Ovary (tissue), 7 donors: ENCODE measurements at regions not wholly inside any gene's neighbourhood (a gene's known extent, or its start where the extent isn't known, plus 50 kb on each side); places are given as distances from the start of the nearest gene placed in this dataset.

Experiments used
- DNase-seq, 5 donors: peaks; one replicate each; pipeline ENCODE4 v3.0.0-alpha.2; 2019 to 2020
- H3K27ac ChIP-seq, 2 donors: fragments of 200-600 bp; one replicate each; pipeline versions ENCODE4 v1.5.1 to v1.8.0; 2019 to 2022
- H3K27me3 ChIP-seq: fragments of 200-600 bp; one replicate; pipeline ENCODE4 v1.8.0; 2022
- H3K36me3 ChIP-seq: fragments of 200-600 bp; sonication (generic); one replicate; pipeline ENCODE4 v1.5.1; 2019
- H3K4me1 ChIP-seq: one replicate; pipeline ENCODE4 v1.8.1; 2013; ENCODE audit warnings: mild to moderate bottlenecking, moderate library complexity; ENCODE audit not compliant: insufficient read depth
- H3K4me3 ChIP-seq: fragments of 200-600 bp; sonication (generic); one replicate; pipeline ENCODE4 v1.5.1; 2017
- H3K9me3 ChIP-seq, 2 donors: fragments of 200-600 bp in 1 of 2; sonication (generic) in 1 of 2; one replicate each; pipeline versions ENCODE4 v1.5.1 to v1.8.1; 2013 to 2019; ENCODE audit warnings: mild to moderate bottlenecking in 1 of 2, moderate library complexity in 1 of 2
- CTCF ChIP-seq, 3 donors: fragments of 450-650 bp in 2 of 3; fragments of 200-600 bp in 1 of 3; IDR thresholded peaks; one replicate each; pipeline versions ENCODE4 v1.5.1 to v1.8.0; 2016 to 2022; ENCODE audit warnings: antibody characterized with exemption in 3 of 3, mild to moderate bottlenecking in 1 of 3
- EP300 ChIP-seq: sonication (generic); formaldehyde crosslinking; IDR thresholded peaks from one replicate; pipeline ENCODE4 v1.6.1; 2017; ENCODE audit warnings: antibody characterized with exemption
- POLR2A ChIP-seq: fragments of 450-650 bp; IDR thresholded peaks from one replicate; pipeline ENCODE4 v1.6.1; 2017; ENCODE audit warnings: antibody characterized with exemption, mild to moderate bottlenecking, moderate library complexity
- WGBS, 3 donors: extraction: QIAGEN DNeasy Blood & Tissue Kit in 1 of 3; methylation state at CpG; one replicate each; pipeline versions ENCODE4 v1.1.5 to v1.1.7; 2013 to 2017; 5-methylcytosine and 5-hydroxymethylcytosine counted together
- intact Hi-C, 4 donors: fragments of 100-400 bp; cut with DNase I; formaldehyde crosslinking; loops; one replicate each; pipeline versions ENCODE4 v1.11.0 to v1.15.1; 2022 to 2023
- donor health status: DM: no; HTN: no; CAD: no; lungs with moderate emphysema.
- donor health status: DM: no; HTN: no; CAD: no.
- donor health status: Bipolar disorder and iron deficiency.
- donor health status: DM: no; HTN: no; CAD: no.
- donor health status: DM: yes; HTN: yes; CAD: no.

GRCh38 chr3:132916096-132916495 is 122.1 kb upstream of the TMEM108 start:
- DNase-seq: no peak
- 74 to 94% (median 77%) methylated on average over 1 of the region's 1 CpG for WGBS, 3 donors
- H3K27me3 ChIP-seq: no peaks in the 10 kb centered on the region

DNA sequence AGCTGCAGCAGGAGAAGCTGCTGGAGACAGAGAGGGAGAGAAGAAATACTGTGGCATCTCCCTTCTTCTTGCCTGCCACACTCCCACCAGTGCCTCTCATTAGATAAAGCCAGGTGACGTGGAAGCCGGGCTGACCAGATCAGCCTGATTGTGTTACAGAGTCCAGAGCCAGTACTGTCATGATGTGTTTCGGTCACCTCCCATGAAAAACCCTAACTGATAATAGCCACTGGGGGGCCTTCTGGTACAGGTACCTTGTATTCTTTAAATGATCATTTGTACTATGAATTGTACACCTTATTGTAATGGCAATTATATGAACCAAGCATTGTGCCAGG is 125.8 kb upstream of the TMEM108 start:
- 72 to 81% (median 76%) methylated on average over 3 of the region's 3 CpGs for WGBS, 3 donors

More at GRCh38 chr3:132916096-132916495, 122.1 kb upstream of the TMEM108 start:
- Histone ChIP-seq H3K4me1 (no peaks in the 10 kb centered on the region), H3K4me3 (no peak overlapping the region), H3K27ac (no peak overlapping the region), H3K9me3 (no peaks in the 10 kb centered on the region), H3K36me3 (no peaks in the 10 kb centered on the region)
- intact Hi-C loops: no loop called here
- TF ChIP-seq POLR2A (no peak), EP300 (no peak), CTCF (IDR thresholded peaks at IDR 0.05) (no peak)

GRCh38 chr3:132911741-132912415 is 126.3 kb upstream of the TMEM108 start:
- no peak for DNase-seq
- Histone ChIP-seq H3K4me1 (no peaks in the 10 kb centered on the region), H3K27ac (no peak overlapping the region), H3K9me3 (no peaks in the 10 kb centered on the region), H3K27me3 (no peaks in the 10 kb centered on the region), H3K36me3 (no peaks in the 10 kb centered on the region), H3K4me3 (no peak overlapping the region)
- WGBS, 3 donors: 74 to 78% (median 78%) methylated on average over 4 of the region's 4 CpGs
- TF ChIP-seq CTCF (IDR thresholded peaks at IDR 0.05) (no peak), EP300 (no peak)
- intact Hi-C loops: no loop called here

More for the DNA sequence above, 125.8 kb upstream of the TMEM108 start:
- H3K27ac ChIP-seq: no peak overlapping the region
- no peak for DNase-seq
- no peaks in the 10 kb centered on the region for H3K4me1 ChIP-seq
- no peaks in the 10 kb centered on the region for H3K27me3 ChIP-seq
- TF ChIP-seq CTCF (IDR thresholded peaks at IDR 0.05) (no peak), POLR2A (no peak), EP300 (no peak)
- H3K9me3 ChIP-seq: no peaks in the 10 kb centered on the region
- no peak overlapping the region for H3K4me3 ChIP-seq
- intact Hi-C loops: no loop called here
- H3K36me3 ChIP-seq: no peaks in the 10 kb centered on the region

GRCh38 chr3:132907293-132907692 is 130.9 kb upstream of the TMEM108 start:
- H3K36me3 ChIP-seq: no peaks in the 10 kb centered on the region
- H3K27me3 ChIP-seq: no peaks in the 10 kb centered on the region
- no peak overlapping the region for H3K4me3 ChIP-seq
- DNase-seq: no peak
- TF ChIP-seq CTCF (IDR thresholded peaks at IDR 0.05) (no peak), EP300 (no peak), POLR2A (no peak)
- H3K4me1 ChIP-seq: no peaks in the 10 kb centered on the region
- WGBS, 3 donors: 93 to 96% (median 95%) methylated on average over 10 of the region's 10 CpGs
- H3K9me3 ChIP-seq: no peaks in the 10 kb centered on the region
- intact Hi-C loops: no loop called here
- no peak overlapping the region for H3K27ac ChIP-seq
